ENCODE measurements at regions not wholly inside any gene's neighbourhood (a gene's known extent, or its start where the extent isn't known, plus 50 kb on each side); places are given as distances from the start of the nearest gene placed in this dataset.

DNA sequence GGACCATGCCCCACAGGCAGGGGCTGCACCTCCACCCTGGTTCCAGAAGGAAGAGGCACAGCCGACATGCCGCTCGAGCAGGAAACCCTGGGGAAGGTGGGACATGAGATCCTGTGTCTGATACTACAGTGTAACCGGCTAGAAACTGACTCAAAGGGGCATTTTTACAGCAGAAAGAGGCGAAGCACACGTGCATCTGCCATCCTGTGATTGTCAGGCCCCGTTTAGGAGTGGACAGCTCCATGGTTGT lies 62.7 kb downstream of the SIK1 start:
- Histone ChIP-seq H3K27ac (ENCODE audit: low read depth in 2 of 2, low read length in 1 of 2) (no peak overlapping the region), H3K9me3 (ENCODE audit: control insufficient read depth in 2 of 2, insufficient read depth in 1 of 2, low read depth in 1 of 2, low read length in 1 of 2) (no peaks in the 10 kb centered on the region), H3K4me3 (ENCODE audit: low read depth in 1 of 2, low read length in 2 of 2) (no peak overlapping the region), H3K36me3 (ENCODE audit: control insufficient read depth in 2 of 2, insufficient read depth in 2 of 2, low read length in 1 of 2) (no peaks in the 10 kb centered on the region), H3K27me3 (ENCODE audit: control insufficient read depth in 1 of 2, insufficient read depth in 2 of 2, low read length in 2 of 2) (no peaks in the 10 kb centered on the region), H3K4me1 (ENCODE audit: control insufficient read depth in 2 of 2, insufficient read depth in 2 of 2, low read length in 1 of 2) (peaks cover 0 to 26% of the 10 kb centered on the region in 2 donors)
- 89 to 96% methylated on average over 7 of the region's 7 CpGs for WGBS, 2 donors

DNA sequence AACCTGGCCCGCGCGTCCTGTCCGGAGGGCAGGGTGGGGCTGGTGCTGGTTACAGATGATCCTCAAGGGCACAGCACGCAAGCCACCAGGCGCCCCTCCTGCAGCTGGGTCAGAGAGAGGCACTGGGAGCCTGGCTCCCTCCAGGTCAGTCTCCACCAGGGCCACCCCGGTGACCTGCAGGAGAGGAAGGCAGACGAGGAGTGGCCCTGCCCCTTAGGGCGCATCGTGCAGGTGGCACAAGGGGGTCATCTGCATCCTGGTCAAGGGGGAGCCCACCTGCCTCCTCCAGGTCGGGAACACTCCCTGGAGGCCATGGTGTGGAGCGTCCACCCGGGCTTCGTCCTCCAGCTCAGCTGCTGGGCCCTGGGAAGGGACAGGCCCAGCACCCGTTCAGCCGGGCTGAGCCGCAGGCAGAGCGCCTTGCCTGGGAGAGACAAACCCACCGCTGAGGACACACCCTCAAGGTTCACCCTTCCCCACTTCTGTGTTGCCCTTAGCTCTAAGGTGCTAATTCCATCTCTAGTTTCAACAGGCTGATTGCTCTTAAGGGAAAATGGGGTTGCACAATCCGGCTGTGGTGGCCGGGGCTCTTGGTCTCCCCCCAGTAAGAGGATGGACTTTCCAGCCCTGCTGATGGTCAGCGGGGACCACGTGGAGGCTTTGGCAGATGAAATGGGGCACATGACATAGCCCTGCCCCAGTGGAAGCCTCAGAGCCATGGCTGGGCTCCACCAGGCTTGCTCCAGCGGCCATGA lies 63.2 kb downstream of the SIK1 start:
- Histone ChIP-seq H3K27me3 (ENCODE audit: control insufficient read depth in 1 of 2, insufficient read depth in 2 of 2, low read length in 2 of 2) (no peaks in the 10 kb centered on the region), H3K9me3 (ENCODE audit: control insufficient read depth in 2 of 2, insufficient read depth in 1 of 2, low read depth in 1 of 2, low read length in 1 of 2) (no peaks in the 10 kb centered on the region), H3K36me3 (ENCODE audit: control insufficient read depth in 2 of 2, insufficient read depth in 2 of 2, low read length in 1 of 2) (no peaks in the 10 kb centered on the region), H3K27ac (ENCODE audit: low read depth in 2 of 2, low read length in 1 of 2) (no peak overlapping the region), H3K4me3 (ENCODE audit: low read depth in 1 of 2, low read length in 2 of 2) (no peak overlapping the region), H3K4me1 (ENCODE audit: control insufficient read depth in 2 of 2, insufficient read depth in 2 of 2, low read length in 1 of 2) (peaks cover 0 to 22% of the 10 kb centered on the region in 2 donors)
- whole genome bisulfite sequencing, 2 donors: 91 to 93% methylated on average over 24 of the region's 24 CpGs

DNA sequence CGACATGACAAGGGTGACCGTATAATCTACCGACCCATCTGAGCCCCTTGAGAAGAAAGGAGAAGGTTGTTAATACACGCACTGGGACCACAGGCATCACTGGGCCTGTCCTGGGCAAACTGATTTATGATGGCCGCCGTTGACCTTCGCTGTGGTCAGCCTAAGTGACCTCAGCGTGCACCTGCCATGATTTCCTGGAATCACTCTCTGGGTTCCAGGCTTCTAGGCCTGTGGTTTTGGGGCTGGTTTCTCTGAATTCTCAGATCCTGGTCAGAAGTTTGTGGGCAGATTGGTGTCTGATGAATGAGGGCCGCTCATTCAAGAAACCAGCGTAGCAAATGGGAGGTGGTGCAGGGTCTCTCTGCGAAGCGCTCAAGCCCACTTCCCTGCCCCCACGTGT lies 64.0 kb downstream of the SIK1 start:
- Histone ChIP-seq H3K4me3 (ENCODE audit: low read depth in 1 of 2, low read length in 2 of 2) (no peak overlapping the region), H3K27ac (ENCODE audit: low read depth in 2 of 2, low read length in 1 of 2) (no peak overlapping the region), H3K9me3 (ENCODE audit: control insufficient read depth in 2 of 2, insufficient read depth in 1 of 2, low read depth in 1 of 2, low read length in 1 of 2) (no peaks in the 10 kb centered on the region), H3K4me1 (ENCODE audit: control insufficient read depth in 2 of 2, insufficient read depth in 2 of 2, low read length in 1 of 2) (peaks cover 0 to 21% of the 10 kb centered on the region in 2 donors), H3K36me3 (ENCODE audit: control insufficient read depth in 2 of 2, insufficient read depth in 2 of 2, low read length in 1 of 2) (no peaks in the 10 kb centered on the region), H3K27me3 (ENCODE audit: control insufficient read depth in 1 of 2, insufficient read depth in 2 of 2, low read length in 2 of 2) (no peaks in the 10 kb centered on the region)
- WGBS, 2 donors: 87 to 90% methylated on average over 13 of the region's 13 CpGs

DNA sequence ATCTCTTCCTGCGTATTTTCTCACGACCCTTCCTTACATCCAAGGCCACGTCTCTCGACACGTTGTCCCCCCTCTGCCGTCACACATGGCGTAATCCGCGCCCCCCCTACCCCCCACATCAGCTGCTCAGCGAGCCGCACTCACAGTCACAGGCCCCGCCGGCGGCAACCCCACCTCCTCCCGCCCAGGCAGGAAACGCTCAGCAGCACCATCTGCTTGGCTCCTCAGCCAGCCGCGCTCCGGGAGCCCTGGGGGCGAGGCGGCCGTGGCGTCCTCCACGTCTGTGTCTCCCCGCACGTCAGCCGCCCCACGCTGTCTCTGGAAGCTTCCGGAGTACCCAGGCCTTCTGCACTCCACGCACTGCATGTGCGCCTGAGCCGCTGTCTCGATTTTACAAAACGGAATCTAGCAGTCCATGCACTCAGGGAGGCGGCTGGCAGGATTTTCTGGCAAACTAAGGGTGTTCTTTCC lies 64.6 kb downstream of the SIK1 start:
- H3K4me3 ChIP-seq (ENCODE audit: low read depth in 1 of 2, low read length in 2 of 2): peak overlapping the region in 1 of 2 donors; percentile 10
- no peaks in the 10 kb centered on the region for H3K9me3 ChIP-seq (ENCODE audit: control insufficient read depth in 2 of 2, insufficient read depth in 1 of 2, low read depth in 1 of 2, low read length in 1 of 2)
- peaks cover 0 to 19% of the 10 kb centered on the region in 2 donors for H3K4me1 ChIP-seq (ENCODE audit: control insufficient read depth in 2 of 2, insufficient read depth in 2 of 2, low read length in 1 of 2)
- 10 to 24% methylated on average over 33 to 35 of the region's 35 CpGs for WGBS, 2 donors
- H3K36me3 ChIP-seq (ENCODE audit: control insufficient read depth in 2 of 2, insufficient read depth in 2 of 2, low read length in 1 of 2): no peaks in the 10 kb centered on the region
- H3K27ac ChIP-seq (ENCODE audit: low read depth in 2 of 2, low read length in 1 of 2): peak overlapping the region; percentile 32 to 89
- H3K27me3 ChIP-seq (ENCODE audit: control insufficient read depth in 1 of 2, insufficient read depth in 2 of 2, low read length in 2 of 2): no peaks in the 10 kb centered on the region

DNA sequence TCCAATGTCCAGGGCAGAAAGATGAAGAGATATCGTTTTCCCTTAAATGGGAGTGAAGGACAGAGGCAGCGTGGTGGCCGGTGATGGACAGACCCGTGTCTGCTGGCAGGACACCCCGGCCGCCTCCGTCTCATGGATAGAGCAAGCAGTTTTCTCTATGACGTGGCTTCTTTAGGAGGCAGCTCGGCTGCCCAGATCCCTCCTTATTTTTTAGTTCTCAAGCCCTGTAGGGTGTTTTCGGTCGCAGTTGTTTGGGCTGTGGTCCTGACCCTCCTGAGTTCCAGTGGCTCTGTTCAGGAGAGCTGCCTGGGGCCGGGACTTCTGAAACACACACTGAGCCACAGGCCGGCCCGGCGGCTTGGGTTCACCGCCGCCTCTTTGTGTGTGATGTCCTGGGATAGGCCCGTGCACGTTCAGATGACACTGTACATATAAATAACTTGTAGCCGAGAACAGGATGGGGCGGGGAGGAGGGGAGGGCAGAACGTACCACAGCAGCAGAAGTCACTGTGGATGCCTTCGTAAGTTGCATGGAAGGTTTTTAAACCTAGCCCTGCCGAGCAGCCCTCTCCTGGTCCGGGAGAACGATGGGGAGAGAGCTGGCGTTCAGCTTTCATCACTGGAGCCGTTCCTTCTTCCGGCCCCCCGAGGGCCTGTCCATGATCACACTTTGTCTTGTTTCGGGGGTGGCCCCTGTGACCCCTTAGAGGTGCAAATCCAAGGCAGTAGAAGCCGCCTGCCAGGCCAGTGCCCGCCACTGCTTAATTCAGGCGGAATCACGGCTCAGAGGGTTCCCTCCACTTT lies 65.2 kb downstream of the SIK1 start:
- peak overlapping the region in 1 of 2 donors; percentile 10 for H3K4me3 ChIP-seq (ENCODE audit: low read depth in 1 of 2, low read length in 2 of 2)
- H3K27ac ChIP-seq (ENCODE audit: low read depth in 2 of 2, low read length in 1 of 2): peak overlapping the region; percentile 32 to 89
- no peaks in the 10 kb centered on the region for H3K27me3 ChIP-seq (ENCODE audit: control insufficient read depth in 1 of 2, insufficient read depth in 2 of 2, low read length in 2 of 2)
- peaks cover 0 to 19% of the 10 kb centered on the region in 2 donors for H3K4me1 ChIP-seq (ENCODE audit: control insufficient read depth in 2 of 2, insufficient read depth in 2 of 2, low read length in 1 of 2)
- H3K36me3 ChIP-seq (ENCODE audit: control insufficient read depth in 2 of 2, insufficient read depth in 2 of 2, low read length in 1 of 2): no peaks in the 10 kb centered on the region
- no peaks in the 10 kb centered on the region for H3K9me3 ChIP-seq (ENCODE audit: control insufficient read depth in 2 of 2, insufficient read depth in 1 of 2, low read depth in 1 of 2, low read length in 1 of 2)
- 22 to 40% methylated on average over 35 of the region's 35 CpGs for WGBS, 2 donors

DNA sequence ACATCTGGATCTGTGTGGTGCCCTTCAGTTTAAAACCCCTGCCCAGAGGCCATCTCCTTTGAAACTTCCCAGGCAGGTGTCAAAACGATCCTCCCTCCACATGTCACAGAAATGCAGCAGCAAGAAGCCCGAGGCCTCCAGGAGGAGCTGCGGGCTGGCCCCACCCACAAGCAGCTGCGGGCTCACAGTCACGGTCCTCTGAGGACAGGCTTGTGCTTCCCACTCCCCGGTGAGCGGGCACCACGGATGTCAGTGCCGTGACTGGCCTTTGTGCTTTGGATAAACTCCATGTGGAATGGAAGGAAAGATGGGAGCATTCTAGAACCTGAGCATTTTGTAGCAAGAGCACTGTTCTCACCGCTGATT lies 65.8 kb downstream of the SIK1 start:
- H3K4me3 ChIP-seq (ENCODE audit: low read depth in 1 of 2, low read length in 2 of 2): no peak overlapping the region
- WGBS, 2 donors: 32 to 41% methylated on average over 10 of the region's 10 CpGs

DNA sequence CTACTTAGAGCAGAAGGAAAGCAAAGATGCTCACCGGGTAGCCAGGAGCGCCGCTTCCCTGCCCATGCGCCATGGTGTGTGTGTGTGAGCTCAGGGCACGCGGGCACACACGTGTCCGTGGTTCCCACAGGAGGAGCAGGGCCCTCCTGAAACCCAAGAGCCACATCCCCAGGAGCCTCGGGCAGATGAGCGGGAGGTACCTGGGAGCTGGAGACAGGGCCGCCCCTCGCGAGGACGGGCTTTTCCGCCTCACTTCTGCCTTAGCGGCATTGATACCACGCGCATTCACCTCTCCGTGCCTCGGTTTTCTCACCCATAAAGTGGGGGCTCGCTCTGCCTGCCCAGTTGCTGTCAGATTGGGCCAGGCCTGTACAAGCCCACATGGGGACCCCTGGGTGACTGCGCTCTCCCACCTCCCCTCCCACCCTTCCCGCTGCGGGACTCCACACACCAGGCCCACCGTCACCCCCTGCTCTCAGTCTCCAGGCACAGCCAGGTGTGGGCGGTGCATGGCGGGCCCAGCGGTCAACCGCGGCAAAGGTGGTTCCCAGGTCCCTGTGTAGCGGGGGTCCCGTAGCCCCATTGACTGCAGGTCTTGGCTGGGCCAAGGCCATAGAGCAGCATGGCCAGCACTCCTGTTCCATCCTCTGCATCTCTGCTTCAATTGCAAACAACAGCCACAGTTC lies 66.3 kb downstream of the SIK1 start:
- 94 to 95% methylated on average over 32 of the region's 32 CpGs for WGBS, 2 donors
- Histone ChIP-seq H3K36me3 (ENCODE audit: control insufficient read depth in 2 of 2, insufficient read depth in 2 of 2, low read length in 1 of 2) (no peaks in the 10 kb centered on the region), H3K4me3 (ENCODE audit: low read depth in 1 of 2, low read length in 2 of 2) (no peak overlapping the region), H3K9me3 (ENCODE audit: control insufficient read depth in 2 of 2, insufficient read depth in 1 of 2, low read depth in 1 of 2, low read length in 1 of 2) (no peaks in the 10 kb centered on the region), H3K27ac (ENCODE audit: low read depth in 2 of 2, low read length in 1 of 2) (peak overlapping the region in 1 of 2 donors; percentile 32), H3K27me3 (ENCODE audit: control insufficient read depth in 1 of 2, insufficient read depth in 2 of 2, low read length in 2 of 2) (no peaks in the 10 kb centered on the region), H3K4me1 (ENCODE audit: control insufficient read depth in 2 of 2, insufficient read depth in 2 of 2, low read length in 1 of 2) (peaks cover 0 to 19% of the 10 kb centered on the region in 2 donors)

More for the DNA sequence above, 65.8 kb downstream of the SIK1 start:
- Histone ChIP-seq H3K27me3 (ENCODE audit: control insufficient read depth in 1 of 2, insufficient read depth in 2 of 2, low read length in 2 of 2) (no peaks in the 10 kb centered on the region), H3K4me1 (ENCODE audit: control insufficient read depth in 2 of 2, insufficient read depth in 2 of 2, low read length in 1 of 2) (peaks cover 0 to 19% of the 10 kb centered on the region in 2 donors), H3K9me3 (ENCODE audit: control insufficient read depth in 2 of 2, insufficient read depth in 1 of 2, low read depth in 1 of 2, low read length in 1 of 2) (no peaks in the 10 kb centered on the region), H3K27ac (ENCODE audit: low read depth in 2 of 2, low read length in 1 of 2) (peak overlapping the region; percentile 32 to 89), H3K36me3 (ENCODE audit: control insufficient read depth in 2 of 2, insufficient read depth in 2 of 2, low read length in 1 of 2) (no peaks in the 10 kb centered on the region)

DNA sequence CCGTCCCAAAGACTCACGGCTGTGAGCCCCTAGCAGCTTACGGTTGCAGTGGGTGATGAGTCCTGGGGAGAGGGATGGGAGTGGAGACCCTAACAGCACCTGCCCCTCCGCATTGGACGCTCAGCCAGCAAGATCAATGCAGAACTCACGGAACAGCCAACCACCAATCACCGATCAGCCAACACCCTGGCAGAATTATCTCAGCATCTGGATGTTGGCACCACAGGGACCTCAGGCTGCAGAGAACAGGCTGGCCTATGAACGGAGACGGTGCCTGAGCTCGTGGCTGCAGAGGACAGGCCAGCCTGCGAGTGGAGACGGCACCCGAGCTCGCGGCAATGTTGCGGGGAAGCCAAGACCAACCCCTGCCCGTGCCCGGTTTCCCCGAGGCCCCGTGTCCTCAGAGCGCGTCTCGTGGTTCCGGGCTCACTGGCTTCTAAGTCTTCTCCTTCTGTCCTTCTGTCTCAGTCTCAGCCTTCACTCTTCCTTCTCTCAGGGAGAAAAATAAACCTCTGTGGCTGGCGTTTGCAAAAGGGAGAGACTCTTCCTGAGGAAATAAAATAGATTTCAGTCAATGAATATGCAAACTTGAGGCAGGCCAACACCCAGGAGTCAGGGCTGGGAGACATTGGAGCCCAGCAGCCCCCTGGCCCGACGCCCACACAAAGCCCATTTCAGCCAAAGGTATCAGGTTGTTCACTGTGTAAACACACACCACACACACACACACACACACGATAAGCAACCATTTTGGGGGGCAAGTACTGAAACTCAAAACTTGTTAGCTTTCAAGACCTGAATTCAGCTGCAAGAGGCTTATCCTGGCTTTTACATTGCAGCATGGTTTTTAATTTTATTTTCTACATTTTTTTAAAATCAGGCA lies 67.8 kb downstream of the SIK1 start:
- no peaks in the 10 kb centered on the region for H3K36me3 ChIP-seq (ENCODE audit: control insufficient read depth in 2 of 2, insufficient read depth in 2 of 2, low read length in 1 of 2)
- no peak overlapping the region for H3K4me3 ChIP-seq (ENCODE audit: low read depth in 1 of 2, low read length in 2 of 2)
- no peaks in the 10 kb centered on the region for H3K27me3 ChIP-seq (ENCODE audit: control insufficient read depth in 1 of 2, insufficient read depth in 2 of 2, low read length in 2 of 2)
- H3K9me3 ChIP-seq (ENCODE audit: control insufficient read depth in 2 of 2, insufficient read depth in 1 of 2, low read depth in 1 of 2, low read length in 1 of 2): no peaks in the 10 kb centered on the region
- 71 to 76% methylated on average over 28 of the region's 28 CpGs for WGBS, 2 donors
- H3K27ac ChIP-seq (ENCODE audit: low read depth in 2 of 2, low read length in 1 of 2): no peak overlapping the region
- H3K4me1 ChIP-seq (ENCODE audit: control insufficient read depth in 2 of 2, insufficient read depth in 2 of 2, low read length in 1 of 2): peaks cover 0 to 19% of the 10 kb centered on the region in 2 donors
